ENCODE measurements at regions not wholly inside any gene's neighbourhood (a gene's known extent, or its start where the extent isn't known, plus 50 kb on each side); places are given as distances from the start of the nearest gene placed in this dataset.

GRCh38 chr18:42563995-42564394 is 551.5 kb downstream of the RIT2 start:
- no peaks in the 10 kb centered on the region for H3K9me1 ChIP-seq (ENCODE audit: control insufficient read depth, extremely low read depth, insufficient read depth, low read length)
- FAIRE-seq (no peak), DNase-seq (ENCODE audit: low read depth, low spot score) (no peak)
- no peaks in the 10 kb centered on the region for H3K79me2 ChIP-seq (ENCODE audit: control insufficient read depth, insufficient read depth, low read length)
- H3K4me1 ChIP-seq (ENCODE audit: control insufficient read depth, extremely low read depth, insufficient read depth, low read length), result no peaks in the 10 kb centered on the region
- no peak for TF ChIP-seq EZH2 (IDR thresholded peaks at IDR 0.05; ENCODE audit: low read length)
- no peak for TF ChIP-seq CTCF (optimal IDR thresholded peaks at IDR 0.05 in 1 of 3, IDR thresholded peaks at IDR 0.05 in 1 of 3, conservative IDR thresholded peaks at IDR 0.05 in 1 of 3; ENCODE audit: extremely low read depth in 1 of 3, insufficient read depth in 2 of 3, low read length in 3 of 3)
- no peaks in the 10 kb centered on the region for H3K36me3 ChIP-seq (ENCODE audit: control insufficient read depth in 2 of 2, extremely low read depth in 1 of 2, insufficient read depth in 2 of 2, low read length in 2 of 2)
- dilution Hi-C loops (cut with MboI; ENCODE audit: extremely low pct_ligation_motif_present, low sequenced_read_pairs), result no loop called here
- no peak overlapping the region for H3K27ac ChIP-seq (ENCODE audit: control insufficient read depth, insufficient read depth, low read length)
- H3K9ac ChIP-seq (ENCODE audit: control insufficient read depth, extremely low read depth, insufficient read depth, low read length), result no peak overlapping the region
- no peak overlapping the region for H3K4me3 ChIP-seq (ENCODE audit: control insufficient read depth in 2 of 3, extremely low read depth in 1 of 3, insufficient read depth in 2 of 3, low read depth in 1 of 3, low read length in 3 of 3)
- no peaks in the 10 kb centered on the region for H3K9me3 ChIP-seq (ENCODE audit: control insufficient read depth, low read depth, low read length)
- H4K20me1 ChIP-seq (ENCODE audit: control insufficient read depth, extremely low read depth, insufficient read depth, low read length), result no peaks in the 10 kb centered on the region
- no peak overlapping the region for H2AFZ ChIP-seq (ENCODE audit: control insufficient read depth, low read length)
- H3K4me2 ChIP-seq (ENCODE audit: control insufficient read depth, extremely low read depth, insufficient read depth, low read depth, low read length), result no peak overlapping the region
- H3K27me3 ChIP-seq (ENCODE audit: control insufficient read depth, extremely low read depth, insufficient read depth, low read length), result no peaks in the 10 kb centered on the region

DNA sequence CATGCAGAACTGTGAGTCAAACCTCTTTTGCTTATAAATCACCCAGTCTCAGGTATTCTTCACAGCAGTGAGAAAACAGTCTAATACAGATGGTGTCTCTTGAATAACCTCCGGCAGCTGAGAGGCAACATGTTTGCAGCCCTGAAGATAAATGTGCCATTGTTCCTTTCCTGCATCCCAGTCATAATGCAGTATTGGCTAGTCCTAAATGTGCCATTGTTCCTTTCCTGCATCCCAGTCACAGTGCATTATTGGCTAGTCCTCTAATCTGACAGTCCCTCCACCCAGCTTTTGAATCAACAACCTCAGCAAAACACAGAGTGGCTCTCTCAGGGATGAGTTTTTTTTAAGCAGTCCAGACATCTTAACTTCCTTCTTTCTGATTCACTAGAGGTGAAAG is 550.7 kb downstream of the RIT2 start:
- DNase-seq (ENCODE audit: low read depth, low spot score) (no peak), FAIRE-seq (no peak)
- Histone ChIP-seq H3K9me3 (ENCODE audit: control insufficient read depth, low read depth, low read length) (no peaks in the 10 kb centered on the region), H3K9ac (ENCODE audit: control insufficient read depth, extremely low read depth, insufficient read depth, low read length) (no peak overlapping the region), H4K20me1 (ENCODE audit: control insufficient read depth, extremely low read depth, insufficient read depth, low read length) (no peaks in the 10 kb centered on the region), H3K36me3 (ENCODE audit: control insufficient read depth in 2 of 2, extremely low read depth in 1 of 2, insufficient read depth in 2 of 2, low read length in 2 of 2) (no peaks in the 10 kb centered on the region), H3K4me2 (ENCODE audit: control insufficient read depth, extremely low read depth, insufficient read depth, low read depth, low read length) (no peak overlapping the region), H3K9me1 (ENCODE audit: control insufficient read depth, extremely low read depth, insufficient read depth, low read length) (no peaks in the 10 kb centered on the region), H3K27ac (ENCODE audit: control insufficient read depth, insufficient read depth, low read length) (no peak overlapping the region), H3K79me2 (ENCODE audit: control insufficient read depth, insufficient read depth, low read length) (no peaks in the 10 kb centered on the region), H3K4me1 (ENCODE audit: control insufficient read depth, extremely low read depth, insufficient read depth, low read length) (no peaks in the 10 kb centered on the region), H2AFZ (ENCODE audit: control insufficient read depth, low read length) (no peak overlapping the region), H3K4me3 (ENCODE audit: control insufficient read depth in 2 of 3, extremely low read depth in 1 of 3, insufficient read depth in 2 of 3, low read depth in 1 of 3, low read length in 3 of 3) (no peak overlapping the region), H3K27me3 (ENCODE audit: control insufficient read depth, extremely low read depth, insufficient read depth, low read length) (no peaks in the 10 kb centered on the region)
- TF ChIP-seq CTCF (optimal IDR thresholded peaks at IDR 0.05 in 1 of 3, IDR thresholded peaks at IDR 0.05 in 1 of 3, conservative IDR thresholded peaks at IDR 0.05 in 1 of 3; ENCODE audit: extremely low read depth in 1 of 3, insufficient read depth in 2 of 3, low read length in 3 of 3) (no peak), EZH2 (IDR thresholded peaks at IDR 0.05; ENCODE audit: low read length) (no peak)
- dilution Hi-C loops (cut with MboI; ENCODE audit: extremely low pct_ligation_motif_present, low sequenced_read_pairs), result no loop called here
